ENCODE measurements at regions not wholly inside any gene's neighbourhood (a gene's known extent, or its start where the extent isn't known, plus 50 kb on each side); places are given as distances from the start of the nearest gene placed in this dataset.

DNA sequence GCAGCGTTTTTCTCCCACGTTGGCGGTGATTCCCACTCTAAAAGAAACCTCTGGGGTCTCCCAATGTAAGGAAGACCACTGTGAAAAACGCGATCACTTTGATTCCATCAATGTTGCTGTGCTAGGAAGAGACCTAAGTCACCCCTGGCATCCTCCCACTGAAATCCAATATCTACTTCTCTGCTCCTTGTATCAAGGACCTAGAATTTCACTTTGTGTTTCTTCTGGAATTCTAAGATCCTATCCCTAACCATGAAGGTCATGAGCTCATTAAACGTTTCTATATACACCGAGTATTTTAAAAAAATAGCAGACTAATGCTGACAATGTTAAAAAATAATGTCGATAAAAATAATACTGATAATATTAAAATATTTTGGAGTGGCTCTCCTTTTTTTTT is 118.8 kb upstream of the MYO10 start:
- TF ChIP-seq, protein P1, sequence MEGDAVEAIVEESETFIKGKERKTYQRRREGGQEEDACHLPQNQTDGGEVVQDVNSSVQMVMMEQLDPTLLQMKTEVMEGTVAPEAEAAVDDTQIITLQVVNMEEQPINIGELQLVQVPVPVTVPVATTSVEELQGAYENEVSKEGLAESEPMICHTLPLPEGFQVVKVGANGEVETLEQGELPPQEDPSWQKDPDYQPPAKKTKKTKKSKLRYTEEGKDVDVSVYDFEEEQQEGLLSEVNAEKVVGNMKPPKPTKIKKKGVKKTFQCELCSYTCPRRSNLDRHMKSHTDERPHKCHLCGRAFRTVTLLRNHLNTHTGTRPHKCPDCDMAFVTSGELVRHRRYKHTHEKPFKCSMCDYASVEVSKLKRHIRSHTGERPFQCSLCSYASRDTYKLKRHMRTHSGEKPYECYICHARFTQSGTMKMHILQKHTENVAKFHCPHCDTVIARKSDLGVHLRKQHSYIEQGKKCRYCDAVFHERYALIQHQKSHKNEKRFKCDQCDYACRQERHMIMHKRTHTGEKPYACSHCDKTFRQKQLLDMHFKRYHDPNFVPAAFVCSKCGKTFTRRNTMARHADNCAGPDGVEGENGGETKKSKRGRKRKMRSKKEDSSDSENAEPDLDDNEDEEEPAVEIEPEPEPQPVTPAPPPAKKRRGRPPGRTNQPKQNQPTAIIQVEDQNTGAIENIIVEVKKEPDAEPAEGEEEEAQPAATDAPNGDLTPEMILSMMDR (IDR thresholded peaks at IDR 0.05; ENCODE audit: low read length), result no peak
- TF ChIP-seq EZH2 (IDR thresholded peaks at IDR 0.05; ENCODE audit: borderline replicate concordance, low read length), result no peak
